ENCODE measurements at regions not wholly inside any gene's neighbourhood (a gene's known extent, or its start where the extent isn't known, plus 50 kb on each side); places are given as distances from the start of the nearest gene placed in this dataset.

GRCh38 chr18:72041313-72042032, 502.7 kb downstream of the CBLN2 start:
- no peak for DNase-seq (ENCODE audit: low read depth in 1 of 2, low spot score in 1 of 2)
- no peaks in the 10 kb centered on the region for H3K36me3 ChIP-seq
- no peak for TF ChIP-seq CTCF (IDR thresholded peaks at IDR 0.05; ENCODE audit: low read depth, low read length)

GRCh38 chr18:72013427-72013850, 530.7 kb downstream of the CBLN2 start:
- Histone ChIP-seq H3K27me3 (no peaks in the 10 kb centered on the region), H3K4me1 (ENCODE audit: low read depth) (no peaks in the 10 kb centered on the region), H3K4me3 (no peak overlapping the region), H3K9me3 (ENCODE audit: low read depth) (no peaks in the 10 kb centered on the region), H3K27ac (no peak overlapping the region), H3K36me3 (no peaks in the 10 kb centered on the region)
- TF ChIP-seq CTCF (IDR thresholded peaks at IDR 0.05; ENCODE audit: low read depth, low read length) = no peak
- no peak for DNase-seq (ENCODE audit: low read depth in 1 of 2, low spot score in 1 of 2)

More at GRCh38 chr18:72041313-72042032, 502.7 kb downstream of the CBLN2 start:
- Histone ChIP-seq H3K9me3 (ENCODE audit: low read depth) (no peaks in the 10 kb centered on the region), H3K4me1 (ENCODE audit: low read depth) (no peaks in the 10 kb centered on the region), H3K27me3 (no peaks in the 10 kb centered on the region), H3K27ac (no peak overlapping the region), H3K4me3 (no peak overlapping the region)

- Histone ChIP-seq H3K9me3 (ENCODE audit: low read depth) (no peaks in the 10 kb centered on the region), H3K27ac (no peak overlapping the region), H3K4me3 (no peak overlapping the region), H3K36me3 (no peaks in the 10 kb centered on the region), H3K4me1 (ENCODE audit: low read depth) (no peaks in the 10 kb centered on the region), H3K27me3 (no peaks in the 10 kb centered on the region)
- TF ChIP-seq CTCF (IDR thresholded peaks at IDR 0.05; ENCODE audit: low read depth, low read length) = no peak
- no peak for DNase-seq (ENCODE audit: low read depth in 1 of 2, low spot score in 1 of 2)
These were observed 545.5 kb downstream of the CBLN2 start for GRCh38 chr18:71998547-71999097.

GRCh38 chr18:71995904-71996465, 548.2 kb downstream of the CBLN2 start:
- Histone ChIP-seq H3K27ac (no peak overlapping the region), H3K9me3 (ENCODE audit: low read depth) (no peaks in the 10 kb centered on the region), H3K36me3 (no peaks in the 10 kb centered on the region), H3K4me1 (ENCODE audit: low read depth) (no peaks in the 10 kb centered on the region), H3K27me3 (no peaks in the 10 kb centered on the region), H3K4me3 (no peak overlapping the region)
- TF ChIP-seq CTCF (IDR thresholded peaks at IDR 0.05; ENCODE audit: low read depth, low read length) = no peak
- no peak for DNase-seq (ENCODE audit: low read depth in 1 of 2, low spot score in 1 of 2)

DNA sequence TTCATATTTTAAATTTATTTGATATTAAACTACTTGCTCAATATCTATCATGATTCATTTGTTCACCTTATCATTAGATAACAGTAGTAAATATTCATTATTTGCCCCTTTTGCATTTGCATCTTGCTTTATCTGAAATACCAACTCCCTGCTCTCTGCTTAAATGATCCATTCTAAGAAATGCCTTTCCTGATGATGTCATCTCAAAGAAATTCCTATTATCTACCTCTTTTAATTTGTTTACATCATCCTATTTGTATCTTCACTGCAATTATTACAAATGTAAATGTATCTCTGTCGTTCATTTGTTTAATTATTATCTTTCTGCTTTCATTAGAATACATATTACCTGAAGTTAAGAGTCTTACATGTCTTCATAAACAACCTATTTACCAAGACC, 549.9 kb downstream of the CBLN2 start:
- Histone ChIP-seq H3K4me1 (ENCODE audit: low read depth) (no peaks in the 10 kb centered on the region), H3K27me3 (no peaks in the 10 kb centered on the region), H3K27ac (no peak overlapping the region), H3K4me3 (no peak overlapping the region), H3K9me3 (ENCODE audit: low read depth) (no peaks in the 10 kb centered on the region), H3K36me3 (no peaks in the 10 kb centered on the region)
- DNase-seq (ENCODE audit: low read depth in 1 of 2, low spot score in 1 of 2) = no peak
- no peak for TF ChIP-seq CTCF (IDR thresholded peaks at IDR 0.05; ENCODE audit: low read depth, low read length)

All from cardiac muscle cell (in vitro differentiated cells and primary cell).